SJCRH30 (cell line): ENCODE measurements at regions not wholly inside any gene's neighbourhood (a gene's known extent, or its start where the extent isn't known, plus 50 kb on each side); places are given as distances from the start of the nearest gene placed in this dataset.

Experiments used
- DNase-seq, 2 experiments: peaks; one replicate each; pipeline ENCODE4 v3.0.0-alpha.2; 2015 to 2020
- H3K27ac ChIP-seq: fragments of 250-450 bp; sonication (Bioruptor Pico); 2 replicates; pipeline ENCODE4 v1.5.1; 2020; ENCODE audit warnings: mild to moderate bottlenecking, moderate library complexity
- H3K27me3 ChIP-seq: fragments of 250-450 bp; sonication (Bioruptor Pico); 2 replicates; pipeline ENCODE4 v1.5.1; 2020; ENCODE audit warnings: mild to moderate bottlenecking, moderate library complexity
- H3K36me3 ChIP-seq: fragments of 250-450 bp; sonication (Bioruptor Pico); 2 replicates; pipeline ENCODE4 v1.5.1; 2020; ENCODE audit warnings: mild to moderate bottlenecking, moderate library complexity
- H3K4me1 ChIP-seq: fragments of 250-450 bp; sonication (Bioruptor Pico); 2 replicates; pipeline ENCODE4 v1.5.1; 2020; ENCODE audit warnings: mild to moderate bottlenecking, moderate library complexity
- H3K4me3 ChIP-seq: fragments of 250-450 bp; sonication (Bioruptor Pico); 2 replicates; pipeline ENCODE4 v1.5.1; 2020; ENCODE audit warnings: mild to moderate bottlenecking, moderate library complexity
- H3K9me3 ChIP-seq: fragments of 250-450 bp; sonication (Bioruptor Pico); replicated peaks from 2 replicates; pipeline ENCODE4 v1.5.1; 2020; ENCODE audit warnings: mild to moderate bottlenecking, moderate library complexity

GRCh38 chr2:58434692-58435091 is 193.6 kb upstream of the FANCL start:
- Histone ChIP-seq H3K4me1 (no peaks in the 10 kb centered on the region), H3K27me3 (no peaks in the 10 kb centered on the region), H3K9me3 (no peaks in the 10 kb centered on the region), H3K4me3 (no peak overlapping the region), H3K27ac (no peak overlapping the region), H3K36me3 (no peaks in the 10 kb centered on the region)
- no peak for DNase-seq

- Histone ChIP-seq H3K27ac (no peak overlapping the region), H3K27me3 (no peaks in the 10 kb centered on the region), H3K9me3 (no peaks in the 10 kb centered on the region), H3K4me1 (no peaks in the 10 kb centered on the region), H3K36me3 (no peaks in the 10 kb centered on the region), H3K4me3 (no peak overlapping the region)
- no peak for DNase-seq
These were observed 191.5 kb upstream of the FANCL start for GRCh38 chr2:58432491-58433170.

GRCh38 chr2:58429014-58429875 is 188.1 kb upstream of the FANCL start:
- H3K4me3 ChIP-seq = no peak overlapping the region
- no peaks in the 10 kb centered on the region for H3K27me3 ChIP-seq
- H3K9me3 ChIP-seq = no peaks in the 10 kb centered on the region

GRCh38 chr2:58428096-58429013 is 187.2 kb upstream of the FANCL start:
- Histone ChIP-seq H3K4me1 (no peaks in the 10 kb centered on the region), H3K27ac (no peak overlapping the region), H3K4me3 (peak overlapping the region; percentile 64), H3K27me3 (no peaks in the 10 kb centered on the region), H3K9me3 (no peaks in the 10 kb centered on the region), H3K36me3 (no peaks in the 10 kb centered on the region)
- peak; percentile 40 to 58 for DNase-seq

More at GRCh38 chr2:58429014-58429875, 188.1 kb upstream of the FANCL start:
- H3K4me1 ChIP-seq = no peaks in the 10 kb centered on the region
- no peak overlapping the region for H3K27ac ChIP-seq
- no peak for DNase-seq
- no peaks in the 10 kb centered on the region for H3K36me3 ChIP-seq

GRCh38 chr2:58427572-58428095 is 186.5 kb upstream of the FANCL start:
- Histone ChIP-seq H3K36me3 (no peaks in the 10 kb centered on the region), H3K4me3 (peak overlapping the region; percentile 64), H3K27me3 (no peaks in the 10 kb centered on the region), H3K27ac (no peak overlapping the region), H3K9me3 (no peaks in the 10 kb centered on the region), H3K4me1 (no peaks in the 10 kb centered on the region)
- DNase-seq = peak; percentile 54 to 62

GRCh38 chr2:58425368-58425767 is 184.2 kb upstream of the FANCL start:
- Histone ChIP-seq H3K36me3 (no peaks in the 10 kb centered on the region), H3K27ac (no peak overlapping the region), H3K27me3 (no peaks in the 10 kb centered on the region), H3K4me1 (no peaks in the 10 kb centered on the region), H3K9me3 (no peaks in the 10 kb centered on the region), H3K4me3 (no peak overlapping the region)
- DNase-seq = no peak

GRCh38 chr2:58419983-58420382 is 178.9 kb upstream of the FANCL start:
- H3K27ac ChIP-seq = no peak overlapping the region
- H3K9me3 ChIP-seq = no peaks in the 10 kb centered on the region
- no peak overlapping the region for H3K4me3 ChIP-seq
- no peak for DNase-seq
- H3K4me1 ChIP-seq = no peaks in the 10 kb centered on the region
- H3K36me3 ChIP-seq = no peaks in the 10 kb centered on the region
- no peaks in the 10 kb centered on the region for H3K27me3 ChIP-seq

- Histone ChIP-seq H3K36me3 (no peaks in the 10 kb centered on the region), H3K27me3 (no peaks in the 10 kb centered on the region), H3K4me3 (no peak overlapping the region), H3K9me3 (no peaks in the 10 kb centered on the region), H3K27ac (no peak overlapping the region), H3K4me1 (no peaks in the 10 kb centered on the region)
- DNase-seq = no peak
These were observed 175.6 kb upstream of the FANCL start for GRCh38 chr2:58416696-58417095.

GRCh38 chr2:58414506-58414905 is 173.4 kb upstream of the FANCL start:
- no peaks in the 10 kb centered on the region for H3K27me3 ChIP-seq
- no peaks in the 10 kb centered on the region for H3K9me3 ChIP-seq
- DNase-seq = no peak
- no peak overlapping the region for H3K4me3 ChIP-seq
- no peak overlapping the region for H3K27ac ChIP-seq
- no peaks in the 10 kb centered on the region for H3K4me1 ChIP-seq
- no peaks in the 10 kb centered on the region for H3K36me3 ChIP-seq

GRCh38 chr2:58410549-58410948 is 169.4 kb upstream of the FANCL start:
- Histone ChIP-seq H3K4me1 (no peaks in the 10 kb centered on the region), H3K9me3 (no peaks in the 10 kb centered on the region), H3K4me3 (no peak overlapping the region), H3K27ac (no peak overlapping the region), H3K27me3 (no peaks in the 10 kb centered on the region), H3K36me3 (no peaks in the 10 kb centered on the region)
- no peak for DNase-seq

GRCh38 chr2:58407487-58407886 is 166.4 kb upstream of the FANCL start:
- no peak overlapping the region for H3K4me3 ChIP-seq
- H3K4me1 ChIP-seq = no peaks in the 10 kb centered on the region
- DNase-seq = no peak
- H3K27ac ChIP-seq = no peak overlapping the region
- H3K9me3 ChIP-seq = no peaks in the 10 kb centered on the region
- no peaks in the 10 kb centered on the region for H3K36me3 ChIP-seq
- H3K27me3 ChIP-seq = no peaks in the 10 kb centered on the region

- DNase-seq = no peak
- Histone ChIP-seq H3K36me3 (no peaks in the 10 kb centered on the region), H3K4me3 (no peak overlapping the region), H3K4me1 (no peaks in the 10 kb centered on the region), H3K27me3 (no peaks in the 10 kb centered on the region), H3K9me3 (no peaks in the 10 kb centered on the region), H3K27ac (no peak overlapping the region)
These were observed 164.2 kb upstream of the FANCL start for GRCh38 chr2:58405341-58405740.

- Histone ChIP-seq H3K4me3 (no peak overlapping the region), H3K4me1 (no peaks in the 10 kb centered on the region), H3K27me3 (no peaks in the 10 kb centered on the region), H3K9me3 (no peaks in the 10 kb centered on the region), H3K27ac (no peak overlapping the region), H3K36me3 (no peaks in the 10 kb centered on the region)
- no peak for DNase-seq
These were observed 160.8 kb upstream of the FANCL start for GRCh38 chr2:58401936-58402335.

GRCh38 chr2:58398406-58398805 is 157.3 kb upstream of the FANCL start:
- Histone ChIP-seq H3K27me3 (no peaks in the 10 kb centered on the region), H3K4me1 (no peaks in the 10 kb centered on the region), H3K9me3 (no peaks in the 10 kb centered on the region), H3K4me3 (no peak overlapping the region), H3K27ac (no peak overlapping the region), H3K36me3 (no peaks in the 10 kb centered on the region)
- no peak for DNase-seq
